ENCODE measurements at regions not wholly inside any gene's neighbourhood (a gene's known extent, or its start where the extent isn't known, plus 50 kb on each side); places are given as distances from the start of the nearest gene placed in this dataset.
"Not testable (repeated sequence)": the region's sequence is repeated elsewhere in the genome, so short reads cannot be mapped to it uniquely, and the experiment has no call there.

GRCh38 chr1:70587872-70588366 lies 176.9 kb downstream of the CTH start:
- Histone ChIP-seq H3K4me1 (ENCODE audit: insufficient read depth, low read length, poor library complexity, severe bottlenecking) (no peaks in the 10 kb centered on the region), H3K27me3 (ENCODE audit: insufficient read depth, low read length, poor library complexity, severe bottlenecking) (no peaks in the 10 kb centered on the region), H4K20me1 (ENCODE audit: insufficient read depth, low read length, poor library complexity, severe bottlenecking) (no peaks in the 10 kb centered on the region), H3K4me2 (ENCODE audit: low read depth, low read length, poor library complexity, severe bottlenecking) (no peak overlapping the region), H3K9me3 (ENCODE audit: insufficient read depth, low read depth, low read length) (no peaks in the 10 kb centered on the region), H2AFZ (ENCODE audit: low read length) (no peak overlapping the region), H3K4me3 (ENCODE audit: low read length, poor library complexity, severe bottlenecking) (no peak overlapping the region), H3K9me2 (replicated peaks; ENCODE audit: low read depth, low read length) (no peaks in the 10 kb centered on the region), H3F3A (ENCODE audit: low read depth) (no peaks in the 10 kb centered on the region), H3K36me3 (ENCODE audit: insufficient read depth, low read length) (no peaks in the 10 kb centered on the region), H3K79me2 (ENCODE audit: insufficient read depth, low read length) (no peaks in the 10 kb centered on the region), H3K9ac (ENCODE audit: low read depth, low read length, poor library complexity, severe bottlenecking) (no peak overlapping the region)
- no peak for TF ChIP-seq EZH2phosphoT487 (IDR thresholded peaks at IDR 0.05; ENCODE audit: borderline replicate concordance)
- TF ChIP-seq CTCF (conservative IDR thresholded peaks at IDR 0.05; ENCODE audit: low read length) = no peak

GRCh38 chr1:70593551-70593950 lies 182.5 kb downstream of the CTH start:
- H3K9me2 ChIP-seq (replicated peaks; ENCODE audit: low read depth, low read length); H4K20me1 ChIP-seq (ENCODE audit: insufficient read depth, low read length, poor library complexity, severe bottlenecking); H3K36me3 ChIP-seq (ENCODE audit: insufficient read depth, low read length); H3K4me3 ChIP-seq (ENCODE audit: low read length, poor library complexity, severe bottlenecking); H3K4me1 ChIP-seq (ENCODE audit: insufficient read depth, low read length, poor library complexity, severe bottlenecking); H3K79me2 ChIP-seq (ENCODE audit: insufficient read depth, low read length); H3K9me3 ChIP-seq (ENCODE audit: insufficient read depth, low read depth, low read length); H3F3A ChIP-seq (ENCODE audit: low read depth); H3K9ac ChIP-seq (ENCODE audit: low read depth, low read length, poor library complexity, severe bottlenecking); H2AFZ ChIP-seq (ENCODE audit: low read length); H3K4me2 ChIP-seq (ENCODE audit: low read depth, low read length, poor library complexity, severe bottlenecking); H3K27me3 ChIP-seq (ENCODE audit: insufficient read depth, low read length, poor library complexity, severe bottlenecking): not testable (repeated sequence)

- TF ChIP-seq CTCF (conservative IDR thresholded peaks at IDR 0.05; ENCODE audit: low read length) = no peak
- no peak for TF ChIP-seq EZH2phosphoT487 (IDR thresholded peaks at IDR 0.05; ENCODE audit: borderline replicate concordance)
- Histone ChIP-seq H2AFZ (ENCODE audit: low read length) (no peak overlapping the region), H3K4me1 (ENCODE audit: insufficient read depth, low read length, poor library complexity, severe bottlenecking) (peaks cover 11% of the 10 kb centered on the region), H3K9me3 (ENCODE audit: insufficient read depth, low read depth, low read length) (no peaks in the 10 kb centered on the region), H3K36me3 (ENCODE audit: insufficient read depth, low read length) (no peaks in the 10 kb centered on the region), H3K27me3 (ENCODE audit: insufficient read depth, low read length, poor library complexity, severe bottlenecking) (no peaks in the 10 kb centered on the region), H4K20me1 (ENCODE audit: insufficient read depth, low read length, poor library complexity, severe bottlenecking) (no peaks in the 10 kb centered on the region), H3K79me2 (ENCODE audit: insufficient read depth, low read length) (no peaks in the 10 kb centered on the region), H3F3A (ENCODE audit: low read depth) (no peaks in the 10 kb centered on the region), H3K4me2 (ENCODE audit: low read depth, low read length, poor library complexity, severe bottlenecking) (no peak overlapping the region), H3K9ac (ENCODE audit: low read depth, low read length, poor library complexity, severe bottlenecking) (no peak overlapping the region), H3K4me3 (ENCODE audit: low read length, poor library complexity, severe bottlenecking) (no peak overlapping the region), H3K9me2 (replicated peaks; ENCODE audit: low read depth, low read length) (no peaks in the 10 kb centered on the region)
Measured at GRCh38 chr1:70608815-70609214, 197.7 kb downstream of the CTH start.

GRCh38 chr1:70610164-70610563 lies 199.1 kb downstream of the CTH start:
- H3K4me2 ChIP-seq (ENCODE audit: low read depth, low read length, poor library complexity, severe bottlenecking); H4K20me1 ChIP-seq (ENCODE audit: insufficient read depth, low read length, poor library complexity, severe bottlenecking); H3K27me3 ChIP-seq (ENCODE audit: insufficient read depth, low read length, poor library complexity, severe bottlenecking); H3K9me2 ChIP-seq (replicated peaks; ENCODE audit: low read depth, low read length); H3K4me3 ChIP-seq (ENCODE audit: low read length, poor library complexity, severe bottlenecking); H3K36me3 ChIP-seq (ENCODE audit: insufficient read depth, low read length); H2AFZ ChIP-seq (ENCODE audit: low read length); H3K9ac ChIP-seq (ENCODE audit: low read depth, low read length, poor library complexity, severe bottlenecking); H3F3A ChIP-seq (ENCODE audit: low read depth); H3K9me3 ChIP-seq (ENCODE audit: insufficient read depth, low read depth, low read length); H3K79me2 ChIP-seq (ENCODE audit: insufficient read depth, low read length): not testable (repeated sequence)
- peaks cover 11% of the 10 kb centered on the region for H3K4me1 ChIP-seq (ENCODE audit: insufficient read depth, low read length, poor library complexity, severe bottlenecking)
